GM21576 (cell line): ENCODE measurements at regions not wholly inside any gene's neighbourhood (a gene's known extent, or its start where the extent isn't known, plus 50 kb on each side); places are given as distances from the start of the nearest gene placed in this dataset.

ENCODE experiments used
- ATAC-seq: cut with Tn5 transposase; IDR thresholded peaks from one replicate; pipeline ENCODE4 v1.9.1; 2021; ENCODE audit warnings: mild to moderate bottlenecking, moderate library complexity; ENCODE audit not compliant: unreplicated experiment

- no peak for ATAC-seq
Measured at GRCh38 chr10:113219446-113219845, 269.4 kb downstream of the TCF7L2 start.

DNA sequence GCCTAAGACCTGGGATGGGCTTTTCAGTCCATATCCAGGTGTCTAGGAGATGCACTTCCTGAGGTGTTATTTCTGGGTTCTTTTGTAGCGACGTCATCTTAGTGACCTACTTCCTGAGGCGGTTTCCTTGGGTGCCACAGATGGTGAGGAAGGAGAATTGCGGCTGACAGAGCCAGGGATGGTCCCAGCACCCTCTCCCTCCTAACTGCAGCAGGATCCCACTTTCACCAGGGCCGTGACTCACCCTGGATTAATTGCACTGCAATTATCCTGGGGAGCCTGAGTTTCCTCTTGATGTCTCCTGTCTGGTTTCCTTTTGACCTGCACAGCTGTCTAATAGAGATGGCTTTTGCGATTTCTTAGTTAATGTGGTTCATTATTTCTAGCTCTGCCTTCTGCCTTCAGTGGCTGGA lies 271.7 kb downstream of the TCF7L2 start:
- no peak for ATAC-seq

DNA sequence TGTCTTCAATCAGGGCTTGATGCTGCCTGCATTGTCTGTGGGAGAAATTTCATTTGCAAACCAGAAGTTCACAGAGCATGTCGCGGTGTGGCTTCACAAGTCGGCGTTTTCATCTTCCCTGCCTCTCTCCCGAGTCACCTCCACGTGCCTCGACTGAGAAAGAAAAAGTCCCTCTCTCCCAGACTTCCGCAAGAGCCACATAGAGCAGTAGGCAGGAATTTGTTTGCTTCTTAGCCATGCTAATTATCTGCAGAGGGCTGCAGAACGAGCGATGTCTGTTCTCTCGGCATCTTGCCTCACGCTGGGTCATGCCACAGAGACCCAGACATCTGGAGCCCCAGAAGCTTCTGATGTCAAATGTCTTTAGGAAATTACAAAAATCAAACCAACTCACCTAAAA lies 272.2 kb downstream of the TCF7L2 start:
- no peak for ATAC-seq

DNA sequence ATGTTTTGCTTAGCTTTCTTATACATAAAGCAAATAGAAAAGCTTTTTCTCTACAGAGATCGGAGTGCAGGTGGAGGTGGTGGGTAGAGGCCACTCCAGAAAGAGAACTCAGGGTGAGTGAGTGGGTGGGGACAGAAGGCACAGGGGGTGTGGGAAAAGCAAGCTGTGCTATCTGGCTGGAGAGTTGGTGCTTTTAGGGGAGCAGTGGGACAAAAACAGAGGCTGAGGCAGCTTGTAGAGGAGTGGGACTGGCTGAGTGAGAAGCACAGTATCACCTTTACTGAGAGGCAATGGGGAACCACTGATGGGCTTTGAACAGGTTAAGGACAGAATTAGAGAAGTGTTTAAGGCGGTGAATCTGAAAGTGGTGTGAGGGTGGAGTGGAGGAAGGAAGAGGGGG lies 275.3 kb downstream of the TCF7L2 start:
- ATAC-seq = no peak

GRCh38 chr10:113225903-113226302 lies 275.9 kb downstream of the TCF7L2 start:
- ATAC-seq = no peak

DNA sequence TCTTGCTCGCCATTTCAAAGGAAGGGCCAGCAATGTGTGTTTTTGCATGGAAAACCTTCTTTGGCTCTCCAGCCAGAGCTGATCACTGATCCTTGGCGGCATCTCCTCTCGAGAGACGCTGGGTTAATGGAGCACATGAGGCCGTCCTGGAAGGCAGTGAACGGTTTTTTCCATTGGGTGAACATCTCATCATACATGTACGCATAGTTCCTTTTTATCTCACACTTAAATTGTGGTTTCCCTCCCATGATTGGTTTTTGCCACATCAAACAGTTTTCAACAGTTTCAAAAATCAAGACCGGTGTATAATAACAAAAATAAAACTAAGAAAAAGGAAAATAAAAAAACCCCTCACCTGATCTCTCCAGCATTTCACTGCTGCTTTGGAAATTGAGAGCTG lies 276.4 kb downstream of the TCF7L2 start:
- no peak for ATAC-seq

DNA sequence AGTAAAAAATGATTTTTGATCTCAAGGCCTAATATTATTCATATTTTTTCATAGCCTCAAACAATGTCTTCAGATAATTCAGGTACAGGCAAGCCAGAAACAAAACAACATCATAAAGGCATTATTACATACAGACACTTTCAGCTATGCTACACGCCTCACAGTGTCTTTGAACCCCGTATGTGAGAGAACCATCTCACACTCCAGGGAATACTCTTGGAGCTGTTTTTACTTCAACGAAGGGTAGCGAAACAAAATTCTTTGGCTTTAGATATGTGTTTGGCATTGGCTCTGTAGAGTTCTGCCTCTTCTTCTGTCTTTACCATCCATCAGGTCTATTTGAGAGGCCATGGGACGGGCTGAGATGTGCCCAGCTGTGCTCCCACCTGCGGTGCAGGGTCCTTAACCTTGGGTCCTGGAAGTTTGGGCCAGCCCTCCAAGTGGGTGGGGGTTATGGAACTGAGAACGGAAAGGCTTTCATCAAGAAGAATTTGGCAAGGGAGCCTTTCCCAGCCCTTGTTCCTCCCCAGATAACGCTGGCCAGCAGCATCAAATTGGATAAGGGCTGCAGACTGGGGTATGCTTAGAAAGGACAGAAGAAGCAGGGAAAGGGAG lies 276.9 kb downstream of the TCF7L2 start:
- no peak for ATAC-seq

DNA sequence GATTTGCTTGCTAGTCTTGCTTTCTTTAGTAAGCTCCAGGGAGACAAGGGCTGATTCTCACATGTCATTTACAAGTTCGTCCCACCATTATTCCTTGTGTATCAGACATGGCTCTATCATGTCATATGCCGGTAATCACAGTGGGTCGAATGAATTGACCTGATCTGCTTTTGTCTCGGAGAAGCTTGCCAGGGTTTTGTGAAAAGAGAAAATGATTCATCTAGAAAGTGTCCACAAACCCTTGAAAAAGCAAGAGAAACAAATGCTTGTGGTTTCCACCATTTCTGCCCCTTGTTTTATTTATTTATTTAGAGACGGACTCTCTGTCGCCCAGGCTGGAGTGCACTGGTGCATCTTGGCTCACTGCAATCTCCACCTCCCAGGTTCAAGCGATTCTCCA lies 278.5 kb downstream of the TCF7L2 start:
- ATAC-seq = no peak

GRCh38 chr10:113230011-113230610 lies 280.1 kb downstream of the TCF7L2 start:
- ATAC-seq = no peak

DNA sequence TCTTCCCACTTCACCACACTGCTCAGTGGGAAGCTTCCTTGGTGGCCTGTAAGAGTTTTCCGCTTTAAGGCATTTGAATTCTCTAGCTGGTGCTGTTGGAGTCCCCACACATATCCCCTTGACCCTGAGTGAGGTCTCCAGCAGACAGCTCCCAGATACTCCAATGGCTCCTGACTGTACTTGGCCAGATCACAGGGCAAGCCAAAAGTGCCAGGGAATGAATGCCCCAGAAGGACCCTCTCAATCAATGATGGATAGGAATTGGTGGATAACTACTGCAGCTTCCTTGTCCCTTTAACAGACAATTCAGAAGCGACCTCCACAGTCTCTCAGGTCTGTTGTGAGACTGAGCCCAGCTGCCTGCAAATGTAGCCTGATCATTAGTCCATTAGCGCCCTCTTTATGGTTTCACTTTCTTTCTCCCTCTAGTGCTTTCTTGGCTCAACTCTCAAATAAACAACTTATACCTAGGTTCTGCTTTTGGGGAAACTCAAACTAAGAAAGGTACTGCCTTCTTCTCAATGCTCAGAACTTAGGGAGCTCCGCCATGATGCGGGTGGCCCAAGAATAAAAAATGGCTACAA lies 283.0 kb downstream of the TCF7L2 start:
- ATAC-seq = peak; percentile 73

DNA sequence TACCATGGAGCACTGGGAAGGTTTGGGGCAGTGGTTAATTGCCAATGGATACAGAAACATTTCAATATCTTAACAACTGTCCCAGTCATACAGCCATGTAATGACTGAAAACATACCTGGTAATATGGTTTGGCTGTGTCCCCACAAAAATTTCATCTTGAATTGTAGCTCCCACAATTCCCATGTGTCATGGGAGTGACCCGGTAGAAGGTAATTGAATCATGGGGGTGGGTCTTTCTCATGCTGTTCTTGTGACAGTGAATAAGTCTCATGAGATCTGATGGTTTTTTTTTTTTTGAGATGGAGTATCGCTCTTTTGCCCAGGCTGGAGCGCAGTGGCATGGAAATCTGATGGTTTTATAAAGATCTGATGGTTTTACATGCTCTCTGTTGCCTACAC lies 284.4 kb downstream of the TCF7L2 start:
- no peak for ATAC-seq

- no peak for ATAC-seq
Measured at GRCh38 chr10:113235508-113235907, 285.5 kb downstream of the TCF7L2 start.

DNA sequence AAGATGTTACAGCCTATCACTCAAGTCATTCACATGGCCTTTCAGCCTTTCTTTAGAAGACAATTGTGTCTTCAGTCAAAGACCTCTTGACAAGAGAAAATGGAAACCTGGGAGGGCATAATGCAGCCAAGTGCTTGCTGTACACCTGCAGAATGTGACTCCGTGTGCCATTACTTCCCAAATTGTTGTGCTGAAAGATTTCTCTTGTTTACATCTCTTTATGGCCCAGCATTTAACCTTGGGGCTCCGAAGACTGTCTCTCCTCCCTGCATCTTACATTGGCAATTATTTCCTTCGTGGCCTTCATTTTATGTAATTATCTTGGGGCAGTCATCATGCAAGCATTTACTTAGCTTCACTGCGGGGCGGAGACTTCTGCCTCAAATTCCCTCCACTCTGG lies 287.0 kb downstream of the TCF7L2 start:
- ATAC-seq = no peak

DNA sequence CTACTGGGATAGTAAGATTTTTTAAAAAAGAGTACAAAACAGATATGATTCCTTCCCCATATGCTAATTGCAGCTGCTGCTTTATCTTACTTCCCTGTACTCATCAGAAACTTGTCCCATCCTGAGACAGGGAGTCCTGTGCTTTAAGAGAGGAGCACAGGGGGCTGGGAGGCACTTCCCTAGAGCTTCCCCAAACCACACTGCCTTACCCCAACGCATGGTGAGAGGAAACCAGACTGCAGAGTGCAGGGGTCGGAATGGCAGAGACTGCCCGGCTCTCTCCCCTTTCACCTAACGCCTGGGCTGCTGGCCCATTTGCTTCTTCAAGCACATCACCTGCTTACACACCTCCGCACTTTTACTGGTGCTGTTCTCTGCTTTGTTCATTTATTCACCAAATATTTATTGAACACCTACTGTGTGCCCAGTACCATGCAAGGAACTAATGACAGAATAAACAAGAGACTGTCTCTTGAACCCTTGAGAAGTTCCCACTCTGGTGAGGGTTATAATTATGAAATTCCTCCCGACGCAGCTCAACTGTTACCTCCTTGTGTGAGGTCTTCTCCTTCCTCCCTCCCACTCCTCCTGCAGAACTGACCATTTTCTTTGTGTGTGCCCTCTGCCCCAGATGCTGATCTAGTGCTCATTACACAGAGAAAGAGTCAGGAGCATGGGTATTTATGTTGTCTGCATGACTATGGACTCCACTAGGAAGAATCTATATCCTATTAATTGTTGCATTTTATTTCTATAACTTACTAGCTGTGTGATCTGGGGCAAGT lies 289.7 kb downstream of the TCF7L2 start:
- no peak for ATAC-seq

DNA sequence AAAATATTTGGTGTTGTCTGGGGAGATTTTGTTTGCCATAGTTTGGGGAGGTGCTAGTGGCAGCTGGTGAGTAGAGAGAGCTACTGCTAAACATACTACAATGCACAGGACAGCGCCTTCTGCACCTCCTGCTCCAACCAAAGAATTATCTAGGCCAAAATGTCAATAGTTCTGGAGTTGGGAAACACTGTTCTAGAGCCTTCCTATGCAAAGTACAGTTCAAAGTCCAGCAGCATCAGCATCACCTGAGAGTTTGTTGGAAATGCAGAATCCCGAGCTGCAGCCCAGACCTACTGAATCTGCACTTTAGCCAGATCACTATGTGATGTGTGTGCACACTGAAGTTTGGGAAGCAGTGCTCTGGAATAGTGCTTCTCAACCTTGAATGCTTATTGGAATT lies 290.7 kb downstream of the TCF7L2 start:
- ATAC-seq = no peak

GRCh38 chr10:113241599-113242360 lies 291.7 kb downstream of the TCF7L2 start:
- no peak for ATAC-seq

GRCh38 chr10:113243311-113243710 lies 293.3 kb downstream of the TCF7L2 start:
- no peak for ATAC-seq

DNA sequence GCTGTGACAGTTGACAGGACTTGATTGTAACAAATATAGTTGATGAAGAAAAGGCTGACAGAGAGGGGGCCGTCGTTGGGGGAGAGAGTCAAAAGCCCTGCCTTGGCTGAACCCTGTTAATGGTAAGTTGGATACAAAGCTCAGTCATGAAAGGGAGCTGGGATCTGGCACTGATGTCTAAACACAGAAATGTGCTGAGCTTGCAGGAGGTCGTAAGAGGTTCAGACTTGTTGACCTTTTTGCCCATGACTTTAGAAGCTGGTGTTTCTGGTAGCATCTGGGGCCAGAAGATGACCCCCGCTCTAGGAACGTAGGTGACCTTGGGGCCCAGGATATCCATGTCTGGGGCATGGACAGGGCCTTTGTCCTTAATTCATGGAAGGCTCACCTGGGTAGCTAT lies 294.7 kb downstream of the TCF7L2 start:
- no peak for ATAC-seq

- no peak for ATAC-seq
Measured at GRCh38 chr10:113245286-113245685, 295.2 kb downstream of the TCF7L2 start.

- no peak for ATAC-seq
Measured at GRCh38 chr10:113247050-113247449, 297.0 kb downstream of the TCF7L2 start.
